ENCODE measurements at regions not wholly inside any gene's neighbourhood (a gene's known extent, or its start where the extent isn't known, plus 50 kb on each side); places are given as distances from the start of the nearest gene placed in this dataset.

DNA sequence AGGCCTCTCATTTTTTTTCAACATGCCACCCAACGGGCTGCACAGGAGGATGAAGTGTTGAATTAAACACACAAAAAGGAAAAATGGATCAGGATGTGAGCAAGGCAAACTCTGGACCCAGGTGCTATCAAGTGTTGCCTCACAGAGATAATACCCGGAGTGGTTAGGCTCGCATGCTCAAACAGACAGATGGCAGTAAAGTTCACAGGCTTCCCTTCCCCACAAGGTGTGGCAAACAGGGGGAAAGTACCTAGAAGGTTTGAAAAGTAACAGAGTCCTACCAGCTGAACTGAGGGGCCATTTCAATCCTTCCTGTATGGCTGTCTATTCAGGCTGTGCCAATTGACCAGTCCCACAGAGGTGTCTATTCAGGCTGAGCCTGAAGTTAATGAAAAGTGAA lies 123.9 kb upstream of the GC start:
- Histone ChIP-seq H3K9me3 (ENCODE audit: low read length) (peaks cover 10% of the 10 kb centered on the region), H3K4me1 (ENCODE audit: insufficient read depth, low read length) (no peaks in the 10 kb centered on the region), H3K36me3 (ENCODE audit: low read depth, low read length) (no peaks in the 10 kb centered on the region; the same call in 1 of the 2 replicates), H2AFZ (ENCODE audit: low read length) (no peak overlapping the region), H3K4me3 (ENCODE audit: low read length) (no peak overlapping the region), H3K9ac (ENCODE audit: low read length) (no peak overlapping the region), H3F3A (ENCODE audit: low read length, unreplicated experiment) (no peaks in the 10 kb centered on the region), H4K20me1 (ENCODE audit: low read length) (no peaks in the 10 kb centered on the region), H3K27me3 (ENCODE audit: low read length) (no peaks in the 10 kb centered on the region), H3K27ac (ENCODE audit: low read length) (no peak overlapping the region), H3K9me2 (replicated peaks; ENCODE audit: low read length) (no peaks in the 10 kb centered on the region), H3K4me2 (ENCODE audit: low read length) (no peak overlapping the region), H3K79me2 (ENCODE audit: low read length) (no peaks in the 10 kb centered on the region)
- DNase-seq (no peak), ATAC-seq (no peak)
- TF ChIP-seq EZH2phosphoT487 (IDR thresholded peaks at IDR 0.05; ENCODE audit: borderline replicate concordance, low read length), result no peak
- no peak for TF ChIP-seq EZH2 (IDR thresholded peaks at IDR 0.05; ENCODE audit: low read length, unreplicated experiment)
- TF ChIP-seq, protein P1, sequence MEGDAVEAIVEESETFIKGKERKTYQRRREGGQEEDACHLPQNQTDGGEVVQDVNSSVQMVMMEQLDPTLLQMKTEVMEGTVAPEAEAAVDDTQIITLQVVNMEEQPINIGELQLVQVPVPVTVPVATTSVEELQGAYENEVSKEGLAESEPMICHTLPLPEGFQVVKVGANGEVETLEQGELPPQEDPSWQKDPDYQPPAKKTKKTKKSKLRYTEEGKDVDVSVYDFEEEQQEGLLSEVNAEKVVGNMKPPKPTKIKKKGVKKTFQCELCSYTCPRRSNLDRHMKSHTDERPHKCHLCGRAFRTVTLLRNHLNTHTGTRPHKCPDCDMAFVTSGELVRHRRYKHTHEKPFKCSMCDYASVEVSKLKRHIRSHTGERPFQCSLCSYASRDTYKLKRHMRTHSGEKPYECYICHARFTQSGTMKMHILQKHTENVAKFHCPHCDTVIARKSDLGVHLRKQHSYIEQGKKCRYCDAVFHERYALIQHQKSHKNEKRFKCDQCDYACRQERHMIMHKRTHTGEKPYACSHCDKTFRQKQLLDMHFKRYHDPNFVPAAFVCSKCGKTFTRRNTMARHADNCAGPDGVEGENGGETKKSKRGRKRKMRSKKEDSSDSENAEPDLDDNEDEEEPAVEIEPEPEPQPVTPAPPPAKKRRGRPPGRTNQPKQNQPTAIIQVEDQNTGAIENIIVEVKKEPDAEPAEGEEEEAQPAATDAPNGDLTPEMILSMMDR (conservative IDR thresholded peaks at IDR 0.05; ENCODE audit: low read depth, low read length), result no peak
- ChIA-PET CTCF (no interaction called here), POLR2A (ENCODE audit: unreplicated experiment) (no interaction called here)
- no TSS peak for BruUV-seq (replicated peaks)
- intact Hi-C loops (cut with micrococcal nuclease), result no loop called here

DNA sequence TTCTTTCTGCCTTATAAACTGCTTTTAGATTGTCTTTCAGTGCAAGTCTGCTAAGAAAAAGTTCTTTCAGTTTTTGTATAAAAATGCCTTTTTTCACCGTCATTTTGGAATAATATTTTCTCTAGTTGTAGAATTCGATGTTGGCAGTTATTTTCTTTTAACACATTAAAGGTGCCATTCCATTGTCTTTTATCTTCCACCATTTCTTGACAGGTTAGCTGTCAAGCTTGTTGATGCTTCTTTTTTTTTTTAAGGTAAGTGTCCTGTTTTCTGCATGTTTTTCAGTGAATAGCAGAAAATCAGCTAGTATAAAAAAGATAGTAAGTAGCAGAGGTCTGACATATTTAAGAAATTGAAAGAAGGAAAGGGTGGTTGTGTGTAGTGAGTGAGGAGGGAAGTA lies 118.5 kb upstream of the NPFFR2 start:
- no peaks in the 10 kb centered on the region for H4K20me1 ChIP-seq (ENCODE audit: low read length)
- H3K36me3 ChIP-seq (ENCODE audit: low read depth, low read length), result no peaks in the 10 kb centered on the region
- H3K4me1 ChIP-seq (ENCODE audit: insufficient read depth, low read length), result no peaks in the 10 kb centered on the region
- no peaks in the 10 kb centered on the region for H3K9me3 ChIP-seq (ENCODE audit: low read length)
- TF ChIP-seq EZH2phosphoT487 (IDR thresholded peaks at IDR 0.05; ENCODE audit: borderline replicate concordance, low read length) (no peak), EZH2 (IDR thresholded peaks at IDR 0.05; ENCODE audit: low read length, unreplicated experiment) (no peak)
- TF ChIP-seq, protein P1 (conservative IDR thresholded peaks at IDR 0.05; ENCODE audit: low read depth, low read length), result no peak
- H3K27ac ChIP-seq (ENCODE audit: low read length), result no peak overlapping the region
- BruUV-seq (replicated peaks), result no TSS peak
- POLR2A ChIA-PET (ENCODE audit: unreplicated experiment), result no interaction called here
- H2AFZ ChIP-seq (ENCODE audit: low read length), result no peak overlapping the region
- intact Hi-C loops (cut with micrococcal nuclease), result no loop called here
- H3K4me3 ChIP-seq (ENCODE audit: low read length), result no peak overlapping the region
- DNase-seq (no peak), ATAC-seq (no peak)
- H3K9me2 ChIP-seq (replicated peaks; ENCODE audit: low read length), result no peaks in the 10 kb centered on the region
- H3K4me2 ChIP-seq (ENCODE audit: low read length), result no peak overlapping the region
- no peak overlapping the region for H3K9ac ChIP-seq (ENCODE audit: low read length)
- CTCF ChIA-PET, result no interaction called here
- H3F3A ChIP-seq (ENCODE audit: low read length, unreplicated experiment), result no peaks in the 10 kb centered on the region
- no peaks in the 10 kb centered on the region for H3K79me2 ChIP-seq (ENCODE audit: low read length)
- H3K27me3 ChIP-seq (ENCODE audit: low read length), result no peaks in the 10 kb centered on the region

DNA sequence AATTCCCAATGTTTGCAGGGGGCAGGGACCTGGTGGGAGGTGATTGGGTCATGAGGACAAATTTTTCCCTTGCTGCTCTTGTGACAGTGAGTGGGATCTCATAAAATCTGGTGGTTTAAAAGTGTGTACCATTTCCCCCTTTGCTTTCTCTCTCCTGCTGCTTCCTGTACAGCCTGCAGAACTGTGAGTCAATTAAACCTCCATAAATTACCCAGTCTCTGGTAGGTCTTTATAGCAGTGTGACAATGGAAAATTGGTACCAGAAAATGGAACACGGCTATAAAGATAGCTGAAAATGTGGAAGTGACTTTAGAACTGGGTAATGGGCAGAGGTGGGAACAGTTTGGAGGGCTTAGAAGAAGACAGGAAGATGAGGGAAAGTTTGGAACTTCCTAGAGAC lies 108.7 kb upstream of the NPFFR2 start:
- no peak overlapping the region for H3K27ac ChIP-seq (ENCODE audit: low read length)
- H3K9me3 ChIP-seq (ENCODE audit: low read length), result no peaks in the 10 kb centered on the region
- no peaks in the 10 kb centered on the region for H4K20me1 ChIP-seq (ENCODE audit: low read length)
- H3K4me1 ChIP-seq (ENCODE audit: insufficient read depth, low read length), result no peaks in the 10 kb centered on the region
- no peak overlapping the region for H3K4me3 ChIP-seq (ENCODE audit: low read length)
- H3K27me3 ChIP-seq (ENCODE audit: low read length), result no peaks in the 10 kb centered on the region
- intact Hi-C loops (cut with micrococcal nuclease), result no loop called here
- H3F3A ChIP-seq (ENCODE audit: low read length, unreplicated experiment), result no peaks in the 10 kb centered on the region
- no peak overlapping the region for H3K4me2 ChIP-seq (ENCODE audit: low read length)
- BruUV-seq (replicated peaks), result no TSS peak
- no peaks in the 10 kb centered on the region for H3K36me3 ChIP-seq (ENCODE audit: low read depth, low read length)
- ChIA-PET POLR2A (ENCODE audit: unreplicated experiment) (no interaction called here), CTCF (no interaction called here)
- H3K9ac ChIP-seq (ENCODE audit: low read length), result no peak overlapping the region
- TF ChIP-seq EZH2 (IDR thresholded peaks at IDR 0.05; ENCODE audit: low read length, unreplicated experiment) (no peak), EZH2phosphoT487 (IDR thresholded peaks at IDR 0.05; ENCODE audit: borderline replicate concordance, low read length) (no peak)
- TF ChIP-seq, protein P1 (conservative IDR thresholded peaks at IDR 0.05; ENCODE audit: low read depth, low read length), result no peak
- H3K79me2 ChIP-seq (ENCODE audit: low read length), result no peaks in the 10 kb centered on the region
- no peak for DNase-seq
- H3K9me2 ChIP-seq (replicated peaks; ENCODE audit: low read length), result no peaks in the 10 kb centered on the region
- H2AFZ ChIP-seq (ENCODE audit: low read length), result no peak overlapping the region
- no peak for ATAC-seq
